Heart right ventricle (tissue), 16 donors: ENCODE measurements at regions not wholly inside any gene's neighbourhood (a gene's known extent, or its start where the extent isn't known, plus 50 kb on each side); places are given as distances from the start of the nearest gene placed in this dataset.

ENCODE experiments used
- ATAC-seq, 8 donors: fragments of 200-7000 bp; cut with Tn5 transposase; one replicate each; pipeline ENCODE4 v1.9.1; 2020; ENCODE audit warnings: mild to moderate bottlenecking in 8 of 8, moderate library complexity in 8 of 8, moderate number of reproducible peaks in 1 of 8
- DNase-seq, 2 donors: peaks; one replicate each; pipeline ENCODE4 v3.0.0-alpha.2; 2020
- H3K27ac ChIP-seq, 10 donors: fragments of 200-600 bp; sonication (generic) in 2 of 10; one replicate each; pipeline versions ENCODE4 v1.5.0 to v1.8.0; 2020 to 2022; ENCODE audit warnings: mild to moderate bottlenecking in 3 of 10
- H3K27me3 ChIP-seq, 7 donors: fragments of 200-600 bp; one replicate each; pipeline ENCODE4 v1.8.0; 2021 to 2022; ENCODE audit warnings: mild to moderate bottlenecking in 2 of 7
- H3K36me3 ChIP-seq, 9 donors: fragments of 200-600 bp; sonication (generic) in 1 of 9; one replicate each; pipeline versions ENCODE4 v1.5.0 to v1.8.0; 2020 to 2022; ENCODE audit warnings: mild to moderate bottlenecking in 2 of 9
- H3K4me1 ChIP-seq, 9 donors: fragments of 200-600 bp; sonication (generic) in 1 of 9; one replicate each; pipeline versions ENCODE4 v1.5.0 to v1.8.0; 2020 to 2022; ENCODE audit warnings: mild to moderate bottlenecking in 4 of 9
- H3K4me3 ChIP-seq, 10 donors: fragments of 200-600 bp; sonication (generic) in 2 of 10; one replicate each; pipeline versions ENCODE4 v1.5.0 to v1.8.0; 2020 to 2022; ENCODE audit warnings: mild to moderate bottlenecking in 7 of 10, moderate library complexity in 2 of 10
- H3K9me3 ChIP-seq, 11 donors: fragments of 200-600 bp in 10 of 11; sonication (generic) in 2 of 11; one replicate each; pipeline versions ENCODE4 v1.5.0 to v1.8.0; 2013 to 2022; ENCODE audit warnings: mild to moderate bottlenecking in 2 of 11, control low read depth in 1 of 11, moderate library complexity in 1 of 11
- CTCF ChIP-seq, 9 donors: fragments of 200-600 bp; sonication (generic) in 2 of 9; IDR thresholded peaks; one replicate each; pipeline versions ENCODE4 v1.5.0 to v1.8.0; 2021 to 2022; ENCODE audit warnings: antibody characterized with exemption in 9 of 9, mild to moderate bottlenecking in 5 of 9, moderate library complexity in 1 of 9
- WGBS, 2 donors: extraction: QIAGEN DNeasy Blood & Tissue Kit; methylation state at CpG; one replicate each; pipeline ENCODE4 v1.1.7; 2013; ENCODE audit warnings: inconsistent platforms in 1 of 2; 5-methylcytosine and 5-hydroxymethylcytosine counted together
- intact Hi-C, 10 donors: fragments of 100-400 bp; cut with DNase I; formaldehyde crosslinking; loops; one replicate each; pipeline versions ENCODE4 v1.11.1 to v1.14.2; 2022
- donor health status: Arrhythmogenic right ventricular cardiomyopathy.
- donor health status: ischemic (EF 13 %, LVEDD 7.1; RV severe dilation, severe dysfunction).
- donor health status: healthy with polysubstance abuse.
- donor health status: DM: no; HTN: yes; CAD: no.
- donor health status: DM: no; HTN: no; CAD: no.
- donor health status: ischemic (EF 25% LVEDD 6.9; RV normal size, moderate dysfunction).
- donor health status: ischemic (EF 25% LVEDD 5.7; RV mildly dilated, moderate dysfunction).
- donor health status: healthy.
- donor health status: DM: yes; HTN: yes; CAD: no.
- donor health status: Ischemic cardiomyopathy.
- donor health status: ischemic (EF 35%, LVEDD 5.7; RV mildly dilated, moderate dysfunction).
- donor health status: nonischemic (EF 11% LVEDD 7.7; RV severe dilation, severe dysfunction).
- donor health status: DM: yes; HTN: yes; CAD: no.
- donor health status: PGD.
- donor health status: ischemic (EF 29% LVEDD 5.4; RV normal size, mild dysfunction).
- donor health status: nonischemic (EF 23%, LVEDD 6.1; RV moderate dilation, normal function).

- peaks cover 0 to 6% (median 0%) of the 10 kb centered on the region in 11 donors for H3K9me3 ChIP-seq
- intact Hi-C loops: no loop called here
- TF ChIP-seq CTCF (IDR thresholded peaks at IDR 0.05): no peak
- no peak for ATAC-seq
- no peaks in the 10 kb centered on the region for H3K4me1 ChIP-seq
- no peak overlapping the region for H3K4me3 ChIP-seq
- no peak for DNase-seq
- no peaks in the 10 kb centered on the region for H3K27me3 ChIP-seq
- WGBS, 2 donors: 91 to 93% methylated on average over 4 of the region's 4 CpGs
- H3K27ac ChIP-seq: no peak overlapping the region
- H3K36me3 ChIP-seq: no peaks in the 10 kb centered on the region
These were observed 1535.2 kb downstream of the PLA2G4A start for GRCh38 chr1:188363943-188364342.

GRCh38 chr1:188364927-188365449 lies 1536.2 kb downstream of the PLA2G4A start:
- no peaks in the 10 kb centered on the region for H3K9me3 ChIP-seq
- no peaks in the 10 kb centered on the region for H3K27me3 ChIP-seq
- intact Hi-C loops: no loop called here
- DNase-seq: no peak
- no peaks in the 10 kb centered on the region for H3K36me3 ChIP-seq
- TF ChIP-seq CTCF (IDR thresholded peaks at IDR 0.05): no peak
- no peak overlapping the region for H3K4me3 ChIP-seq
- no peak overlapping the region for H3K27ac ChIP-seq
- ATAC-seq: no peak
- H3K4me1 ChIP-seq: no peaks in the 10 kb centered on the region
- WGBS, 2 donors: 77 to 80% methylated on average over 3 of the region's 3 CpGs

- no peak overlapping the region for H3K4me3 ChIP-seq
- no peak for DNase-seq
- intact Hi-C loops: no loop called here
- no peaks in the 10 kb centered on the region for H3K4me1 ChIP-seq
- H3K36me3 ChIP-seq: no peaks in the 10 kb centered on the region
- H3K27me3 ChIP-seq: no peaks in the 10 kb centered on the region
- H3K9me3 ChIP-seq: no peaks in the 10 kb centered on the region
- no peak overlapping the region for H3K27ac ChIP-seq
- TF ChIP-seq CTCF (IDR thresholded peaks at IDR 0.05): no peak
- no peak for ATAC-seq
These were observed 1537.1 kb downstream of the PLA2G4A start for GRCh38 chr1:188365874-188366273.

- Histone ChIP-seq H3K36me3 (no peaks in the 10 kb centered on the region), H3K27ac (no peak overlapping the region), H3K4me1 (no peaks in the 10 kb centered on the region), H3K4me3 (no peak overlapping the region), H3K27me3 (no peaks in the 10 kb centered on the region), H3K9me3 (no peaks in the 10 kb centered on the region)
- no peak for DNase-seq
- WGBS, 2 donors: 36 to 54% methylated on average over 2 of the region's 2 CpGs
- no peak for ATAC-seq
- intact Hi-C loops: no loop called here
- no peak for TF ChIP-seq CTCF (IDR thresholded peaks at IDR 0.05)
These were observed 1538.9 kb downstream of the PLA2G4A start for GRCh38 chr1:188367661-188368060.
